ENCODE measurements at regions not wholly inside any gene's neighbourhood (a gene's known extent, or its start where the extent isn't known, plus 50 kb on each side); places are given as distances from the start of the nearest gene placed in this dataset.

DNA sequence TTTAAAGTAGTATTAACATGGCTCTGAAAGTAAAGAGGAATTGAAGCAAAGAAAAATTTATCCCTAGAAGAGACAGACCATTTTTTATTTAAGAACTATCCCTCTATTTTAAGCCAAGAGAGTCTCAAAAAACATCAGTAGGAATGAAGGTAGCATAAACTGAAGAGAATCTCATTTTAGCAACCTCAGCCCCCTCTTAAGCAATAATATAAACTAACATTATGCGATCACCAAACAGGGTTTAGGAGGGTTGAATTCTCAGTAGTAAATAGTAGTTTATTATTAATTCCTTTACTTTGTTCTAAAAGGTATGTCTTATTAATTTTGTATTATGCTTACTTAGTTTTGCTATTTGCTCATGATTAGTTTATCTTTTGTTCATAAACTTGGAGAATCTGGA is 287.4 kb downstream of the CDK5RAP2 start:
- no peak for DNase-seq (ENCODE audit: low spot score)

- DNase-seq (ENCODE audit: low spot score), result no peak
Observed at GRCh38 chr9:120291050-120291449, 288.9 kb downstream of the CDK5RAP2 start.

GRCh38 chr9:120289990-120290975 is 289.7 kb downstream of the CDK5RAP2 start:
- DNase-seq (ENCODE audit: low spot score), result no peak

GRCh38 chr9:120289098-120289497 is 290.9 kb downstream of the CDK5RAP2 start:
- no peak for DNase-seq (ENCODE audit: low spot score)

GRCh38 chr9:120286530-120286929 is 293.4 kb downstream of the CDK5RAP2 start:
- no peak for DNase-seq (ENCODE audit: low spot score)

DNA sequence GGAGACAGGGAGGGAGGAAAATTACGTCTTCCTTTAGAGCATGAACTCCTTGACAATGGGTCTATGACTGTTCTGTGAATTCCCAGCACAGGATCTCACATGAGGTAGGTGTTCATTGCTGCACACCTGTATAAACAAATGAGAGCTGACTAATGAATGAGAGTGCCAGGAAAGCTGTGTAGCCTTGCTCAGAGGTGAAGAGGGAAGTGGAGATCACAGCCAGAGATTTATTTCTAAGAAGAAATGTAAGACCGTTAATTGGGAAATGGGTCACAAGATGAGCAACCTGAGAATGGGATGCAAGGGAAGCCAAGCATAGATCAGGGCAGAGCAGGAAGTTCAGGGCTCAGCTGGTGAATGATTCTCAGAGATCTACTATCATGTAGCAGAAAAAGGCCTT is 295.1 kb downstream of the CDK5RAP2 start:
- DNase-seq (ENCODE audit: low spot score), result no peak

DNA sequence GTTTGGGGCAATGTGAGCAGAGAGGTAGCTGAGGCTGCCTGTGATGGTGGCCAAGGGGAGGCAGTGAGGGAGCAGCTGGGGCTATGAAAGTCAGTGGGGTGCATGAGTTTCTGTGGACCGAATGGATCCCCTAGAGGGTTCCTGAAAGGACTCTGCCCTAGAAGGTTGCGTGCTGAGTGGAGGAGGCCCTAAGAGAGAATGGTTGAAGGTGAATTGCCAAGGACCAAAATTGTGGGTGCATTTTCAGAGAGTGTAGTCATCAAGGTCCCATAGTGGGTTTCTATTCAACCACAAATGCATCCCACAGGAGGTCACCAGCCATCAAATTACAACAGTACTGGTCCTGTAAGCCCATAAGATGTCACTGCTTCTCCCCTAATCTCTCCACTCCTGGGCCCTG is 298.3 kb downstream of the CDK5RAP2 start:
- no peak for DNase-seq (ENCODE audit: low spot score)

DNA sequence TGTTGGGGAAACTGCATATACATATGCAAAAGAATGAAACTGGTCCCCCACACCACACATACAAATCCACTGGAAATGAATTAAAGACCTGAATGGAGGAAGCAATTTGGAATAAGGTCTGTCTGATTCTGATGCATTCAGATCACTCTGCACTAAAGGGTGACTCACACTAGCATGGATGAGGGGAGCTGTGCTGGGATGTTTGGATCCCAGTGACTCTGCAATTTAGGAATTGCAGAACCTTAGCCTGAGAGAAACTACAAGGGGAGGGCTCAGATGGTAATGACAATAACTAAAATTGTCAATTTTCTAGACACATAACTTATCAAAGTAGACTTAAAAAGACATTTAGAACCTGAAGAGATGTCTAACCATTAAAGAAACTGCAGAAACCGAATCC is 312.0 kb downstream of the CDK5RAP2 start:
- DNase-seq (ENCODE audit: low spot score), result no peak

DNA sequence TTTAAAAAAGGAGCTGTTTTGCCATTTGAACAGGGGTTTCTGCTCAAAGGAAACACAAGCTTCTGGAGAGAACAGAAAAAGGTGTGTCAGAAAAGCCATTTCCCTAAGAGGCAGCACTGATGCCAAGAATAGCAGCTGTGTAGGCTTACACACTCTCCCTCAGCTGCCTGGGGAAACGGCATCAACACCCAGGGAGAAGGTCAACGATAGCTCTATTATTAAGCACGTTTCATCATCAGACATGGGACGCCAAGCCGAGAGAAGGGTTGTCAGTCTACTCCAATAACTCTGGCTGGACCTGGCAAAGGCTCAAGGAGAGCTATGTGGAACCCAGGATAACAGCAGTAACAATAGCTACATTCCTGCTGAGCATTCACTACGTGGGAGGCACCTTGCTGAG is 314.2 kb downstream of the CDK5RAP2 start:
- DNase-seq (ENCODE audit: low spot score), result no peak

GRCh38 chr9:120264528-120264927 is 315.4 kb downstream of the CDK5RAP2 start:
- no peak for DNase-seq (ENCODE audit: low spot score)

- DNase-seq (ENCODE audit: low spot score), result no peak
Observed at GRCh38 chr9:120263836-120264235, 316.1 kb downstream of the CDK5RAP2 start.

DNA sequence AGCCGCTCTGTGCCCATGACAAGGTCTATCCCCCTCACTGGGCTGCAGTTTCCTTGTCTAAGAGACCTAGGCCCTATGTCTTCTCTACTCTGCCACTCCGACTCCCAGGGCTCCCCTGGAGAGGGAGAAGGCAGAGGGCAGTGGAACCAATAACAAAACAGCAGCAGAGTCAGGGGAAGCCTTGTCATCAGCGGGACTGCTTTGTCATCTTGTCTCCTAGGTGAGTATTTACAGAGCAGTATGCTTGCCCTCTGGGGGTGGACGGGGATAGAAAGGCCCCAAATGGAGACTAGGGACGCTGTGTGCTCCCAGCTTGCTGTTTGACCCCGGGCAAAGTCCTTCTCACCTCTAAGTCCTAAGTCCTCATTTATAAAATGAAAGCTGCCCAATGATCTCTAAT is 318.5 kb downstream of the CDK5RAP2 start:
- DNase-seq (ENCODE audit: low spot score), result no peak

DNA sequence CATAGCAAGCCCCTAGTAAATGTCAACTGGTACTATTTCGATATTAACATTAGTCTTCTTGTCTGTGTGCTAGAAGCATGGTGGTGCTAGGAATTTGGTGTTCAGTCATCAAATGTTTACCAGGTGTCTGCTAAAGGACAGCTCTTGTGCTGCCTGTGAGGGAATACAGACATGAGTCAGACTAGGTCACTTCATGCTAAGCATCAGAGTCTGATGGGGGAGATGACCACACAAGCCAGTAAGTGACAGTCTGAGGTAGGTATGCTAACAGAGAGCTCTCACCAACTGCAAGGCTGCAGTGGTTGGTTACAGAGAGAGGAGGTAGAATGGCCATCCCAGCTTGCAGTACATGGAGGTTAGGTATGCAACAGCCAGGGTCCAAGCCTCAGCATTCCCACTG is 320.9 kb downstream of the CDK5RAP2 start:
- DNase-seq (ENCODE audit: low spot score), result no peak

GRCh38 chr9:120258096-120258495 is 321.9 kb downstream of the CDK5RAP2 start:
- no peak for DNase-seq (ENCODE audit: low spot score)

DNA sequence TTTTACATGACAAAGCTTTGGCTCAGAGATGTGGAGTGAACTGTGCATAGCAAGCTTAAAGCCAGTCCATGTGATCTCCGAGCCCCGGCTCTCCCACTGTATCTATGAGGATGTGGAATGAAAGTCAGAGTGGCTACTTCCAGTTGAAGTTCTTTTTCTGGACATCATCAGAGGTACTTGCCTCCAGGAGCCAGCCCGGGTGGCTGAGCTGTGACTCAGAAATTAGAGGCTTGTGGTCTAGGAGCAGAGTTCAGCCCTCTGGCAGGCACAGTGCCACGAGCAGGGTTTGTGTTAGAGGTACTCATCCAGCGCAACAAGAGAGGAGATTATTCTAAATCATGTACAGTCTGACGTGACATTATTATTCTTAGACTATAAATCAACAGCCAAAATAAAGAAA is 322.5 kb downstream of the CDK5RAP2 start:
- DNase-seq (ENCODE audit: low spot score), result no peak

DNA sequence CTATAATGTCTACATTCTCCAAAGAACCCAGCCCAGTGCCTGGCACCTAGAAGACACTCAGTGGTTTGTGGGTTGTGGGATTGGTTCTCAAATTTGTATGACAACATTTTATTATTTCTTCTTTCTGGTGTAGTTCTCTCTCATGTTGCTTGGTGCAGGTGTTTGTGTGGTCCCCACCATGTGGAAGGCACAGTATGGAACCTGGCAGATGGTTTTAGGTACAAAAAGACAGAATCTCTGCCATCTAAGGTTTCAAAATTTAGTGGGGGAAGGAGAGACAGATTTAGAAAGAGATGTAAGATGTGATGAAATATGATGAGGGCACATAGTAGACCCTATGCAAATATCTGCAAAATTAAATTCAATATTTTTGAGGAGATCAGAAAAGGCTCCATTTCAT is 323.8 kb downstream of the CDK5RAP2 start:
- no peak for DNase-seq (ENCODE audit: low spot score)

DNA sequence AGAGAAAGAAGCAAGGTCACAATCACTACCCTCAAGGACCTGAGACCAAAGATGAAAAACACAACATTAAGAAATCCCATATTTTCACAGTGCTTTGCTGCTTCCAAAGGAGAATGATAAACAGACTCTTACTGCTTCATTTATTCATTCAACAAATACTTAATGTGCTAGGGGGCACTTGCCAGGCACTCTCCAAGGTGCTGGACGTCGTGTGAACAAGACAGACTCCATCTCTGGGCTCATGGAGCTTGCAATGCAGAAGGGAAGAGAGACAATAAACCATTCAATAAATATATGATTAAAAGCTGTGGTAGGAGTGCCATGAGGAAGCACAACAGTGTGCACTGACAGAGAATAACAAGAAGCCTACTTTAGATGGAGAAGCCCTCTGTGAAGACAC is 327.7 kb downstream of the CDK5RAP2 start:
- no peak for DNase-seq (ENCODE audit: low spot score)

GRCh38 chr9:120242116-120242811 is 337.7 kb downstream of the CDK5RAP2 start:
- DNase-seq (ENCODE audit: low spot score), result no peak

GRCh38 chr9:120236596-120236995 is 343.4 kb downstream of the CDK5RAP2 start:
- no peak for DNase-seq (ENCODE audit: low spot score)

DNA sequence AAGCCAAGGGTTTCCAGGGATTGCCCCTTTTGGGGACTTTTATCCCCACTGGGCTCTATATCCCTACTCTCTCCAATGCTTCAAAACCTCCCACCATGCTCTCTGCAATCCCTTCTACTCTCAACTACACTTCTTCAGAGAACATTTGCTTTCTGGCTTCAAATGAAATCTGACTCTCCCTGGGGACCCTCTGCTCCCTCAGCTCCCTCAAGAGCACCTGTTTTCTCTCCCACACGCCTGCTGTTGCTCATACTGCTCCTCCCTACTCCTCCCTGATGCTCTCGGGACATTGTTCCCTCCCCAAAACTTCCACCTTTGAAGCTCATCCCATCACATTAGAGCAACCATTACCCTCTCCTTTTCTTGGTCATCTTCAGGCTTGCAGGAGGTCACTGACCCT is 344.9 kb downstream of the CDK5RAP2 start:
- DNase-seq (ENCODE audit: low spot score), result no peak

DNA sequence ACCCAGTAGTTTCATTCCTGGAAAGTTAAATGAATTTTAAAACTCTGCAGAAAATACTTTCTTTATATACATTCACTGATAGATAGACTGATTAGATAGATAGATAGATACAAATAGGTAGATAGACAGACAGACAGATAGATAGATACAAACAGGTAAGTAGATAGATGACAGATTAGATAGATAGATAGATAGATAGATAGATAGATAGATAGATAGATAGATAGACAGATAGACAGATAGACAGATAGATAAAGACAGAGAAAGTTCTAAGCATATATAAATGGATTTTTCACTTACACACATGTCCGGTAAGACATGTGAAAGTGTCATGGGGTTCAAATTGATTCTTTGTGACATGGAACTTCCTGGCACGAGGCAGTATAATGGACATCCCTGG is 349.7 kb downstream of the CDK5RAP2 start:
- DNase-seq (ENCODE audit: low spot score), result no peak

DNA sequence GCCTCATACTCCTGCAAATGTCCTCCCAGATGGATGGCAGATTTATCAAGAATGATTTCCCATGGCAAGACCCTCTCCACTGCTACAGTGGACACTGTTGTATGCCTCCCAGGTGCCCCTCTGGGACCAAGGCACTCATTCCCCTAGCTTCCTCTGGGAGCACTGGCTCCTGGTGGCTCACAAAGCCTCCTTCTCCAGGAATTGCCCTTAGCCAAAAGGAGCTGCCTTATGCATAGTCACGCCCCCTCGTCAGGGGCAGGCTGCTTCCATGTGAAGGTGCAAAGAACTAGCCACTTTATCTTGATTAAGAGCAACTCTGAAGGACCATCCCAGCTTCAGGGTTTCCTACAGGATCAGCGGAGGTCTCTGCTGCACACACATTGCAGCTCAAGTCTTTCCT is 358.1 kb downstream of the CDK5RAP2 start:
- DNase-seq (ENCODE audit: low spot score), result no peak

DNA sequence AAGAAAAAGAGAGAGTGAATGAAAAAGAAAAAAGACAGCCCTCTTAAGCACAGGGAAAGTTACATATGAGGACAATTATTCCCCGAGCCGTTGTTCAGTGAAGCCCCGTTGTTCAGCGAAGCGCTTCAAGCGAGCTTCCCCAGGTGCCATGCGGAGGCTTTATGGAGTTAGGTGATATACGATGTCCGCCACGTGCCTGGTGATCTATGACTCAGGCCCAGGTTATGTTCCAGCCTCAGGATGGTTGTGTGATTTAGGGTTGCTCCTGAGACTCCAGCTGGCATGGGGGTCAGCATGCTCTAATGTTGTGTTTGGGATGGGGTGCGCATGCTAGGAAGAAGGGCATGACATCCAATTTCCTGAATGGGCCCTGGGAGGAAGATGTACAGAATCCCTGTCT is 365.6 kb downstream of the CDK5RAP2 start:
- no peak for DNase-seq (ENCODE audit: low spot score)
